Endothelial cell of umbilical vein (primary cell): ENCODE measurements at regions not wholly inside any gene's neighbourhood (a gene's known extent, or its start where the extent isn't known, plus 50 kb on each side); places are given as distances from the start of the nearest gene placed in this dataset.

Experiments used
- BruUV-seq: library from RNA; stranded (reverse); fragments of 400-500 nt; replicated peaks from 2 replicates; lab custom pipeline; 2021; lab: Mats Ljungman, UMichigan
- CTCF ChIA-PET: fragments of 300-600, 350-600 bp; sonication (Branson Sonifier 250); formaldehyde crosslinking; loops from one replicate; lab custom pipeline; 2021; ENCODE audit warnings: antibody characterized with exemption, inconsistent platforms; lab: Charles Lee
- POLR2A ChIA-PET: fragments of 300-600, 350-600 bp; sonication (Branson Sonifier 250); formaldehyde crosslinking; loops from one replicate; lab custom pipeline; 2021; ENCODE audit warnings: antibody characterized with exemption, inconsistent platforms; lab: Charles Lee
- DNase-seq: peaks from one replicate; pipeline ENCODE4 v3.0.0-alpha.2; 2011; ENCODE audit warnings: low read depth, low spot score
- FAIRE-seq: peaks from 2 replicates; lab custom pipeline; 2011; peaks lifted over from hg19 to GRCh38; lab: Jason Lieb, UNC
- H2AFZ ChIP-seq: 2 replicates; pipeline ENCODE4 v1.6.0; 2012; ENCODE audit warnings: low read depth, low read length, control low read depth, inconsistent platforms
- H3K27ac ChIP-seq: 2 replicates; pipeline ENCODE4 v1.5.1; 2011; ENCODE audit warnings: low read depth, mild to moderate bottlenecking, control low read depth, low read length, moderate library complexity; ENCODE audit not compliant: insufficient read depth
- H3K27me3 ChIP-seq, 2 experiments: 2 replicates each; pipeline versions ENCODE4 v1.6.0 to v1.6.1; 2011; ENCODE audit warnings: low read length in 2 of 2, mixed read lengths in 1 of 2; ENCODE audit not compliant: control insufficient read depth in 2 of 2, insufficient read depth in 2 of 2
- H3K36me3 ChIP-seq, 2 experiments: 2 replicates in 1 of 2; 3 replicates in 1 of 2; pipeline ENCODE4 v1.5.1; 2011; ENCODE audit warnings: low read length in 2 of 2, mild to moderate bottlenecking in 1 of 2, moderate library complexity in 1 of 2; ENCODE audit not compliant: control insufficient read depth in 2 of 2, insufficient read depth in 2 of 2; ENCODE audit errors: extremely low read depth in 1 of 2
- H3K4me1 ChIP-seq: 3 replicates; pipeline ENCODE4 v1.5.1; 2011; ENCODE audit warnings: mild to moderate bottlenecking, low read length; ENCODE audit not compliant: control insufficient read depth, insufficient read depth; ENCODE audit errors: extremely low read depth
- H3K4me2 ChIP-seq: 2 replicates; pipeline ENCODE4 v1.6.1; 2011; ENCODE audit warnings: low read length, control low read depth, mixed read lengths; ENCODE audit not compliant: insufficient read depth
- H3K4me3 ChIP-seq, 3 experiments: fragments of 200-600 bp in 1 of 3; sonication (generic), shearing (Covaris generic) in 1 of 3; replicated peaks in 1 of 3; 2 replicates each; pipeline ENCODE4 v1.5.1; 2011 to 2016; ENCODE audit warnings: control low read depth in 3 of 3, low read length in 3 of 3, mild to moderate bottlenecking in 2 of 3, inconsistent platforms in 1 of 3, low read depth in 1 of 3, moderate library complexity in 1 of 3; ENCODE audit not compliant: insufficient read depth in 1 of 3
- H3K79me2 ChIP-seq: 2 replicates; pipeline ENCODE4 v1.6.0; 2012; ENCODE audit warnings: low read length, inconsistent platforms; ENCODE audit not compliant: control insufficient read depth, insufficient read depth
- H3K9ac ChIP-seq: replicated peaks from 2 replicates; pipeline ENCODE3; 2011; ENCODE audit warnings: low read length, control low read depth; ENCODE audit not compliant: insufficient read depth; ENCODE audit errors: extremely low read depth
- H3K9me1 ChIP-seq: replicated peaks from 3 replicates; pipeline ENCODE4 v1.6.0; 2011; ENCODE audit warnings: mild to moderate bottlenecking, low read length; ENCODE audit not compliant: control insufficient read depth, insufficient read depth; ENCODE audit errors: extremely low read depth
- H3K9me3 ChIP-seq: replicated peaks from 2 replicates; pipeline ENCODE4 v1.5.1; 2012; ENCODE audit warnings: low read length, inconsistent platforms; ENCODE audit not compliant: control insufficient read depth, insufficient read depth
- H4K20me1 ChIP-seq: replicated peaks from 2 replicates; pipeline ENCODE3; 2011; ENCODE audit warnings: mild to moderate bottlenecking, low read length; ENCODE audit not compliant: control insufficient read depth, insufficient read depth; ENCODE audit errors: extremely low read depth
- CTCF ChIP-seq, 2 donors: IDR thresholded peaks; 1 replicate in 1 of 2; 2 replicates in 1 of 2; pipeline ENCODE4 v1.5.1; 2011; ENCODE audit warnings: low read length in 2 of 2, mild to moderate bottlenecking in 2 of 2, moderate library complexity in 2 of 2, control low read depth in 1 of 2, inconsistent platforms in 1 of 2, low read depth in 1 of 2; ENCODE audit not compliant: insufficient read depth in 1 of 2; ENCODE audit errors: extremely low read depth in 1 of 2
- EZH2 ChIP-seq: IDR thresholded peaks from 2 replicates; pipeline ENCODE4 v1.6.1; 2012; ENCODE audit warnings: borderline replicate concordance, low read depth, mild to moderate bottlenecking, moderate library complexity, low read length, inconsistent platforms; ENCODE audit not compliant: severe bottlenecking
- FOS ChIP-seq: IDR thresholded peaks from 2 replicates; pipeline ENCODE4 v1.6.1; 2011; ENCODE audit warnings: mild to moderate bottlenecking, low read length, moderate library complexity, borderline replicate concordance; ENCODE audit not compliant: insufficient read depth
- GATA2 ChIP-seq: IDR thresholded peaks from 2 replicates; pipeline ENCODE4 v1.7.0; 2011; ENCODE audit warnings: low read depth, mild to moderate bottlenecking, moderate library complexity, mixed read lengths, low read length; ENCODE audit not compliant: insufficient read length, insufficient read depth
- JUN ChIP-seq: IDR thresholded peaks from 2 replicates; pipeline ENCODE4 v1.6.1; 2011; ENCODE audit warnings: borderline replicate concordance, low read depth; ENCODE audit not compliant: insufficient read length, insufficient read depth
- MAX ChIP-seq: IDR thresholded peaks from 2 replicates; pipeline ENCODE4 v1.6.1; 2011; ENCODE audit not compliant: insufficient read depth, insufficient read length
- MYC ChIP-seq: IDR thresholded peaks from one replicate; pipeline ENCODE4 v1.6.1; 2011; ENCODE audit warnings: mild to moderate bottlenecking, low read depth, low read length
- POLR2A ChIP-seq: IDR thresholded peaks from 2 replicates; pipeline ENCODE4 v1.6.1; 2012; ENCODE audit warnings: low read depth, mild to moderate bottlenecking, control low read depth, low read length
- POLR2AphosphoS5 ChIP-seq: IDR thresholded peaks from 2 replicates; pipeline ENCODE4 v1.6.1; 2012; ENCODE audit warnings: low read depth, mild to moderate bottlenecking, control low read depth, low read length, moderate library complexity; ENCODE audit not compliant: insufficient read depth
- dilution Hi-C: fragments of 300-500 bp; cut with MboI; formaldehyde crosslinking; loops from one replicate; pipeline ENCODE4 v1.15.0; 2019; ENCODE audit warnings: low sequenced_read_pairs; ENCODE audit not compliant: extremely low pct_ligation_motif_present
- intact Hi-C: fragments of 100-400 bp; cut with micrococcal nuclease; formaldehyde crosslinking; loops from one replicate; pipeline ENCODE4 v1.10.0; 2022

GRCh38 chr13:105527127-105527526, 1008.3 kb downstream of the EFNB2 start:
- ChIA-PET POLR2A (no interaction called here), CTCF (no interaction called here)
- intact Hi-C loops (no loop called here), dilution Hi-C loops (no loop called here)
- H3K9me1 ChIP-seq: no peaks in the 10 kb centered on the region
- no peak overlapping the region for H3K4me2 ChIP-seq
- no peak overlapping the region for H3K27ac ChIP-seq
- H3K4me3 ChIP-seq: no peak overlapping the region
- DNase-seq (no peak), FAIRE-seq (no peak)
- TF ChIP-seq JUN: no peak
- no peak for TF ChIP-seq MYC
- no peak for TF ChIP-seq GATA2
- no peaks in the 10 kb centered on the region for H3K9me3 ChIP-seq
- H3K36me3 ChIP-seq: no peaks in the 10 kb centered on the region
- H4K20me1 ChIP-seq: no peaks in the 10 kb centered on the region
- no peak overlapping the region for H2AFZ ChIP-seq
- no peaks in the 10 kb centered on the region for H3K79me2 ChIP-seq
- BruUV-seq: no TSS peak
- H3K4me1 ChIP-seq: no peaks in the 10 kb centered on the region
- H3K27me3 ChIP-seq: no peaks in the 10 kb centered on the region
- no peak overlapping the region for H3K9ac ChIP-seq

GRCh38 chr13:105519771-105520170, 1015.7 kb downstream of the EFNB2 start:
- Histone ChIP-seq H4K20me1 (no peaks in the 10 kb centered on the region), H3K9me3 (no peaks in the 10 kb centered on the region), H3K4me1 (no peaks in the 10 kb centered on the region), H3K9ac (no peak overlapping the region), H3K27me3 (no peaks in the 10 kb centered on the region), H3K27ac (no peak overlapping the region), H3K9me1 (no peaks in the 10 kb centered on the region), H3K79me2 (no peaks in the 10 kb centered on the region), H3K4me3 (no peak overlapping the region), H3K36me3 (no peaks in the 10 kb centered on the region), H2AFZ (no peak overlapping the region), H3K4me2 (no peak overlapping the region)
- no peak for FAIRE-seq
- intact Hi-C loops: loop anchor here (10.0 kb wide), 1 partner anchor 845 kb away; no protein-coding TSS in a partner anchor
- TF ChIP-seq MYC (no peak), JUN (no peak), CTCF (IDR thresholded peaks at IDR 0.05; ENCODE audit: extremely low read depth in 1 of 2, insufficient read depth in 1 of 2, low read depth in 1 of 2, low read length in 2 of 2) (no peak), POLR2AphosphoS5 (no peak), FOS (no peak), POLR2A (no peak), GATA2 (no peak), MAX (no peak), EZH2 (no peak)
- dilution Hi-C loops: no loop called here
- CTCF ChIA-PET: no interaction called here
- POLR2A ChIA-PET: no interaction called here
- no TSS peak for BruUV-seq
- no peak for DNase-seq
